Keratinocyte (primary cell): ENCODE measurements at regions not wholly inside any gene's neighbourhood (a gene's known extent, or its start where the extent isn't known, plus 50 kb on each side); places are given as distances from the start of the nearest gene placed in this dataset.

Experiments used
- DNase-seq: peaks from one replicate; pipeline ENCODE4 v3.0.0-alpha.2; 2011; ENCODE audit warnings: low read depth, missing footprints, low spot score
- FAIRE-seq: peaks from 2 replicates; lab custom pipeline; 2011; peaks lifted over from hg19 to GRCh38; lab: Jason Lieb, UNC
- H2AFZ ChIP-seq: 2 replicates; pipeline ENCODE4 v1.6.0; 2012; ENCODE audit warnings: low read length, control low read depth, inconsistent platforms; ENCODE audit not compliant: control insufficient read depth
- H3K27ac ChIP-seq: 2 replicates; pipeline ENCODE4 v1.5.1; 2011; ENCODE audit warnings: low read length; ENCODE audit not compliant: control insufficient read depth, insufficient read depth
- H3K27me3 ChIP-seq: 3 replicates; pipeline ENCODE4 v1.6.0; 2011; ENCODE audit warnings: low read length; ENCODE audit not compliant: control insufficient read depth, insufficient read depth; ENCODE audit errors: extremely low read depth
- H3K36me3 ChIP-seq, 2 experiments: 2 replicates in 1 of 2; 3 replicates in 1 of 2; pipeline ENCODE4 v1.5.1; 2011; ENCODE audit warnings: low read length in 2 of 2, mild to moderate bottlenecking in 1 of 2; ENCODE audit not compliant: control insufficient read depth in 2 of 2, insufficient read depth in 2 of 2; ENCODE audit errors: extremely low read depth in 1 of 2
- H3K4me1 ChIP-seq: 3 replicates; pipeline ENCODE4 v1.5.1; 2011; ENCODE audit warnings: low read length; ENCODE audit not compliant: control insufficient read depth, insufficient read depth; ENCODE audit errors: extremely low read depth
- H3K4me2 ChIP-seq: 3 replicates; pipeline ENCODE4 v1.6.0; 2011; ENCODE audit warnings: low read depth, low read length; ENCODE audit not compliant: control insufficient read depth, insufficient read depth; ENCODE audit errors: extremely low read depth
- H3K4me3 ChIP-seq, 3 experiments: fragments of 200-600 bp in 1 of 3; sonication (generic) in 1 of 3; 2 replicates in 2 of 3; 3 replicates in 1 of 3; pipeline ENCODE4 v1.5.1; 2011 to 2016; ENCODE audit warnings: low read length in 3 of 3, mild to moderate bottlenecking in 3 of 3, control low read depth in 2 of 3, inconsistent platforms in 1 of 3, low read depth in 1 of 3, mixed read lengths in 1 of 3, mixed run types in 1 of 3, moderate library complexity in 1 of 3; ENCODE audit not compliant: control insufficient read depth in 2 of 3, insufficient read depth in 2 of 3; ENCODE audit errors: extremely low read depth in 1 of 3
- H3K79me2 ChIP-seq: 2 replicates; pipeline ENCODE4 v1.6.0; 2012; ENCODE audit warnings: low read length; ENCODE audit not compliant: control insufficient read depth, insufficient read depth
- H3K9ac ChIP-seq: 3 replicates; pipeline ENCODE4 v1.6.0; 2011; ENCODE audit warnings: low read length; ENCODE audit not compliant: control insufficient read depth, insufficient read depth; ENCODE audit errors: extremely low read depth
- H3K9me1 ChIP-seq: 3 replicates; pipeline ENCODE4 v1.6.0; 2011; ENCODE audit warnings: low read length; ENCODE audit not compliant: control insufficient read depth, insufficient read depth; ENCODE audit errors: extremely low read depth
- H3K9me3 ChIP-seq: 2 replicates; pipeline ENCODE4 v1.5.1; 2012; ENCODE audit warnings: low read depth, low read length; ENCODE audit not compliant: control insufficient read depth
- H4K20me1 ChIP-seq: 3 replicates; pipeline ENCODE4 v1.6.0; 2011; ENCODE audit warnings: low read length; ENCODE audit not compliant: control insufficient read depth, insufficient read depth; ENCODE audit errors: extremely low read depth
- EZH2 ChIP-seq: IDR thresholded peaks from one replicate; pipeline ENCODE4 v1.6.1; 2012; ENCODE audit warnings: inconsistent platforms, mild to moderate bottlenecking, low read length, moderate library complexity
- dilution Hi-C: fragments of 300-500 bp; cut with MboI; formaldehyde crosslinking; loops from one replicate; pipeline ENCODE4 v1.7.0; 2020; ENCODE audit warnings: low sequenced_read_pairs; ENCODE audit not compliant: extremely low pct_ligation_motif_present
- TF ChIP-seq, protein P1 (sequence below), 3 experiments: IDR thresholded peaks in 1 of 3; conservative IDR thresholded peaks in 1 of 3; optimal IDR thresholded peaks in 1 of 3; 2 replicates in 2 of 3; 3 replicates in 1 of 3; pipeline versions ENCODE3 to v1.5.1; 2011; ENCODE audit warnings: low read length in 3 of 3, mild to moderate bottlenecking in 3 of 3, moderate library complexity in 2 of 3, control low read depth in 1 of 3, inconsistent platforms in 1 of 3; ENCODE audit not compliant: insufficient read depth in 2 of 3; ENCODE audit errors: extremely low read depth in 1 of 3

DNA sequence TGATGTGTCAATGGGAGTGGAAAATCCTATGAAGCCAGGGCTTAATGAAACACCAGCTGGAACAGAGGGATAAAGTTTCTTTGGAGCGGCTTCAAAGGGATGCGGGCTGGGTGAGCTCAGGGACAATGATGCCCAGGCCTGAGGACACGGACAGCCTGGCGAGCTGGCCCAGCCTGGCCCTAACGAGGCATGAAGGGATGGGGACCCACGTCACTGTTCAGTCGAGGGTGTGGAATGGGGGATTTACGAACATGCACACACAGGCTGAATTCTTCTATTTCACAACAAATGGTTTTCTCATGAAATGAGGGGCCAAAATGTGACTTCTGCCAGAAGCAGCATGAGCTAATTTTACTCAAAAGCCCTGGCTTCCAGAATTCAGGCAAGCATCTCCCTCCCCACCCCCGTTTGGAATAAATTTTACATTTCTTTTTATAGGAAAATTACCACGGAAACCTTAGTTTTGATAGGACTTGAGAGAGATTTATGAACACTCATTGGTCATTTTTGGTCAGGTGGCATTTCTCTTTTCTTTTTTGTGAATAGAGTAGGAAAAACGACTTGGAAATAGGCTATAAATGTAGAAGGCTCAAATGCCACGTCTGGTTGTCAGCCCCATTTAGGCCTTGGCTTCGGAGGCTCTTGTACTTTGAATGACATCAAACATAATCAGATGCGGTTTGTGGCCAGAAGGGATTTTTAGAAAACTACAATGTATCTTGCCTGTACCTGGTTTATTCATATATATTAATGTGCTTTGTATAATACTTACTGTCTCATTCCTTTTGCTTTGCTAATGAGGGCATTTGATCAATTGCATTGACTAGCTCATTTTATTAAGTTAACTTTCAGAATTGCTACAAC, 893.8 kb upstream of the CELF4 start:
- Histone ChIP-seq H3K27me3 (no peaks in the 10 kb centered on the region), H3K9me3 (no peaks in the 10 kb centered on the region), H3K4me1 (no peaks in the 10 kb centered on the region), H3K36me3 (no peaks in the 10 kb centered on the region), H3K9ac (no peak overlapping the region), H3K27ac (no peak overlapping the region), H3K9me1 (no peaks in the 10 kb centered on the region), H4K20me1 (no peaks in the 10 kb centered on the region), H3K79me2 (no peaks in the 10 kb centered on the region), H3K4me3 (no peak overlapping the region), H2AFZ (no peak overlapping the region), H3K4me2 (no peak overlapping the region)
- TF ChIP-seq, protein P1, sequence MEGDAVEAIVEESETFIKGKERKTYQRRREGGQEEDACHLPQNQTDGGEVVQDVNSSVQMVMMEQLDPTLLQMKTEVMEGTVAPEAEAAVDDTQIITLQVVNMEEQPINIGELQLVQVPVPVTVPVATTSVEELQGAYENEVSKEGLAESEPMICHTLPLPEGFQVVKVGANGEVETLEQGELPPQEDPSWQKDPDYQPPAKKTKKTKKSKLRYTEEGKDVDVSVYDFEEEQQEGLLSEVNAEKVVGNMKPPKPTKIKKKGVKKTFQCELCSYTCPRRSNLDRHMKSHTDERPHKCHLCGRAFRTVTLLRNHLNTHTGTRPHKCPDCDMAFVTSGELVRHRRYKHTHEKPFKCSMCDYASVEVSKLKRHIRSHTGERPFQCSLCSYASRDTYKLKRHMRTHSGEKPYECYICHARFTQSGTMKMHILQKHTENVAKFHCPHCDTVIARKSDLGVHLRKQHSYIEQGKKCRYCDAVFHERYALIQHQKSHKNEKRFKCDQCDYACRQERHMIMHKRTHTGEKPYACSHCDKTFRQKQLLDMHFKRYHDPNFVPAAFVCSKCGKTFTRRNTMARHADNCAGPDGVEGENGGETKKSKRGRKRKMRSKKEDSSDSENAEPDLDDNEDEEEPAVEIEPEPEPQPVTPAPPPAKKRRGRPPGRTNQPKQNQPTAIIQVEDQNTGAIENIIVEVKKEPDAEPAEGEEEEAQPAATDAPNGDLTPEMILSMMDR (optimal IDR thresholded peaks at IDR 0.05 in 1 of 3, IDR thresholded peaks at IDR 0.05 in 1 of 3, conservative IDR thresholded peaks at IDR 0.05 in 1 of 3; ENCODE audit: extremely low read depth in 1 of 3, insufficient read depth in 2 of 3, low read length in 3 of 3), result no peak
- no peak for TF ChIP-seq EZH2
- dilution Hi-C loops, result no loop called here
- DNase-seq (no peak), FAIRE-seq (no peak)

DNA sequence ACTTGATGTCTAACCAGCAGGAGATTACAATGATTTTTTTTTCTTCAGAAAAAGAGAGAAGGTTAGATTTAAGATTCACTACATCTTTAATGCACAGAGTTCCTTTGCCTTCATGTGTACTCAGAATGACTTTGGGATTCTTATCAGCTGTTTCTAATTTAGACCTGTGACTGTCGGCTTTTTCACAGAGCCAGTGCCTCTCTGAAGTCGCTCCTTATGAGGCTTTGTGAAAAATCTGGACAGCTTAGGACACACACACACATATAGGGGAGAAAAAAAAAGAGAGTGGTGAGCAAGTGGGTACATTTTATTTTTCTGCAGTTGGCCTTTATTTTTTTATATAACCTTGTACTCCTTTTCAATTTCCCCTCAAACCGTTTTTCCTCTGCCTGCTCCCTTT, 893.1 kb upstream of the CELF4 start:
- no peaks in the 10 kb centered on the region for H3K79me2 ChIP-seq
- DNase-seq (no peak), FAIRE-seq (no peak)
- no peaks in the 10 kb centered on the region for H4K20me1 ChIP-seq
- TF ChIP-seq, protein P1 (optimal IDR thresholded peaks at IDR 0.05 in 1 of 3, IDR thresholded peaks at IDR 0.05 in 1 of 3, conservative IDR thresholded peaks at IDR 0.05 in 1 of 3; ENCODE audit: extremely low read depth in 1 of 3, insufficient read depth in 2 of 3, low read length in 3 of 3), result no peak
- no peak for TF ChIP-seq EZH2
- dilution Hi-C loops, result no loop called here
- no peak overlapping the region for H3K9ac ChIP-seq
- H3K4me1 ChIP-seq, result no peaks in the 10 kb centered on the region
- no peaks in the 10 kb centered on the region for H3K9me1 ChIP-seq
- H3K36me3 ChIP-seq, result no peaks in the 10 kb centered on the region
- no peaks in the 10 kb centered on the region for H3K27me3 ChIP-seq
- no peaks in the 10 kb centered on the region for H3K9me3 ChIP-seq
- H3K4me3 ChIP-seq, result no peak overlapping the region
- H3K4me2 ChIP-seq, result no peak overlapping the region
- H2AFZ ChIP-seq, result no peak overlapping the region
- no peak overlapping the region for H3K27ac ChIP-seq
